ENCODE measurements at regions not wholly inside any gene's neighbourhood (a gene's known extent, or its start where the extent isn't known, plus 50 kb on each side); places are given as distances from the start of the nearest gene placed in this dataset.

- no peak for TF ChIP-seq CTCF (IDR thresholded peaks at IDR 0.05; ENCODE audit: borderline replicate concordance, insufficient read depth, low read depth, low read length)
- H3K4me3 ChIP-seq (ENCODE audit: low read depth, low read length), result no peak overlapping the region
Observed at GRCh38 chr12:124502379-124502778, 65.0 kb downstream of the NCOR2 start.

- no peak overlapping the region for H3K4me3 ChIP-seq (ENCODE audit: low read depth, low read length)
- no peak for TF ChIP-seq CTCF (IDR thresholded peaks at IDR 0.05; ENCODE audit: borderline replicate concordance, insufficient read depth, low read depth, low read length)
Observed at GRCh38 chr12:124501827-124502226, 65.6 kb downstream of the NCOR2 start.

- no peak overlapping the region for H3K4me3 ChIP-seq (ENCODE audit: low read depth, low read length)
- TF ChIP-seq CTCF (IDR thresholded peaks at IDR 0.05; ENCODE audit: borderline replicate concordance, insufficient read depth, low read depth, low read length), result no peak
Observed at GRCh38 chr12:124501112-124501561, 66.3 kb downstream of the NCOR2 start.

GRCh38 chr12:124499898-124500244, 67.5 kb downstream of the NCOR2 start:
- no peak for TF ChIP-seq CTCF (IDR thresholded peaks at IDR 0.05; ENCODE audit: borderline replicate concordance, insufficient read depth, low read depth, low read length)
- no peak overlapping the region for H3K4me3 ChIP-seq (ENCODE audit: low read depth, low read length)

- TF ChIP-seq CTCF (IDR thresholded peaks at IDR 0.05; ENCODE audit: borderline replicate concordance, insufficient read depth, low read depth, low read length), result no peak
- H3K4me3 ChIP-seq (ENCODE audit: low read depth, low read length), result no peak overlapping the region
Observed at GRCh38 chr12:124499190-124499753, 68.1 kb downstream of the NCOR2 start.

GRCh38 chr12:124498275-124499189, 68.9 kb downstream of the NCOR2 start:
- no peak overlapping the region for H3K4me3 ChIP-seq (ENCODE audit: low read depth, low read length)
- no peak for TF ChIP-seq CTCF (IDR thresholded peaks at IDR 0.05; ENCODE audit: borderline replicate concordance, insufficient read depth, low read depth, low read length)

- TF ChIP-seq CTCF (IDR thresholded peaks at IDR 0.05; ENCODE audit: borderline replicate concordance, insufficient read depth, low read depth, low read length), result no peak
- no peak overlapping the region for H3K4me3 ChIP-seq (ENCODE audit: low read depth, low read length)
Observed at GRCh38 chr12:124497658-124498057, 69.8 kb downstream of the NCOR2 start.

Measured in GM12875 (cell line).